GM12878 (cell line): ENCODE measurements at regions not wholly inside any gene's neighbourhood (a gene's known extent, or its start where the extent isn't known, plus 50 kb on each side); places are given as distances from the start of the nearest gene placed in this dataset.

Source experiments
- CTCF ChIP-seq, 3 experiments: IDR thresholded peaks in 2 of 3; conservative IDR thresholded peaks in 1 of 3; 2 replicates each; pipeline ENCODE4 v1.5.1; 2011; ENCODE audit warnings: low read depth in 3 of 3, low read length in 3 of 3, mild to moderate bottlenecking in 3 of 3, control low read depth in 2 of 3, moderate library complexity in 2 of 3, inconsistent platforms in 1 of 3, mixed read lengths in 1 of 3; ENCODE audit not compliant: control insufficient read depth in 2 of 3, insufficient read depth in 1 of 3; ENCODE audit errors: extremely low read depth in 1 of 3
- EP300 ChIP-seq, 2 experiments: fragments of 150-350 bp in 1 of 2; IDR thresholded peaks; 2 replicates each; pipeline ENCODE4 v1.6.1; 2011 to 2012; ENCODE audit warnings: low read depth in 2 of 2, low read length in 2 of 2, borderline replicate concordance in 1 of 2, improper control_type of control experiment in 1 of 2, inconsistent platforms in 1 of 2; ENCODE audit not compliant: control insufficient read depth in 1 of 2
- MAX ChIP-seq: IDR thresholded peaks from 2 replicates; pipeline ENCODE4 v1.6.1; 2012; ENCODE audit warnings: low read depth, low read length, improper control_type of control experiment
- POLR2A ChIP-seq: IDR thresholded peaks from 2 replicates; pipeline ENCODE4 v1.6.1; 2011; ENCODE audit warnings: low read depth, mild to moderate bottlenecking, low read length
- RCOR1 ChIP-seq: conservative IDR thresholded peaks from 2 replicates; pipeline ENCODE4 v1.6.1; 2012; ENCODE audit warnings: low read depth, low read length, improper control_type of control experiment
- RELA ChIP-seq: fragments of 450-650 bp; IDR thresholded peaks from 2 replicates; pipeline ENCODE4 v1.8.0; 2014; ENCODE audit warnings: borderline replicate concordance; ENCODE audit not compliant: partially characterized antibody

GRCh38 chr4:56086561-56086960 is 137.8 kb downstream of the CEP135 start:
- TF ChIP-seq CTCF (IDR thresholded peaks at IDR 0.05 in 2 of 3, conservative IDR thresholded peaks at IDR 0.05 in 1 of 3; ENCODE audit: control insufficient read depth in 2 of 3, extremely low read depth in 1 of 3, insufficient read depth in 1 of 3, low read depth in 3 of 3, low read length in 3 of 3) = no peak
- TF ChIP-seq RCOR1 = no peak
- no peak for TF ChIP-seq RELA
- TF ChIP-seq EP300 (IDR thresholded peaks at IDR 0.05; ENCODE audit: borderline replicate concordance in 1 of 2, control insufficient read depth in 1 of 2, low read depth in 2 of 2, low read length in 2 of 2) = no peak
- no peak for TF ChIP-seq MAX
- no peak for TF ChIP-seq POLR2A
